GM04503 (cell line): ENCODE measurements at regions not wholly inside any gene's neighbourhood (a gene's known extent, or its start where the extent isn't known, plus 50 kb on each side); places are given as distances from the start of the nearest gene placed in this dataset.
A peak's percentile ranks its signal among the peaks of the same experiment; 100 is the strongest.

ENCODE experiments used
- DNase-seq: peaks from one replicate; pipeline ENCODE4 v3.0.0-alpha.2; 2012; ENCODE audit warnings: low read depth

- no peak for DNase-seq
Observed at GRCh38 chr10:118107040-118107439, 60.3 kb upstream of the RAB11FIP2 start.

- DNase-seq = no peak
Observed at GRCh38 chr10:118106426-118106825, 59.7 kb upstream of the RAB11FIP2 start.

GRCh38 chr10:118102121-118102520, 55.4 kb upstream of the RAB11FIP2 start:
- peak; percentile 90 for DNase-seq

GRCh38 chr10:118101501-118101900, 54.8 kb upstream of the RAB11FIP2 start:
- peak; percentile 90 for DNase-seq
